ENCODE measurements at regions not wholly inside any gene's neighbourhood (a gene's known extent, or its start where the extent isn't known, plus 50 kb on each side); places are given as distances from the start of the nearest gene placed in this dataset.

DNA sequence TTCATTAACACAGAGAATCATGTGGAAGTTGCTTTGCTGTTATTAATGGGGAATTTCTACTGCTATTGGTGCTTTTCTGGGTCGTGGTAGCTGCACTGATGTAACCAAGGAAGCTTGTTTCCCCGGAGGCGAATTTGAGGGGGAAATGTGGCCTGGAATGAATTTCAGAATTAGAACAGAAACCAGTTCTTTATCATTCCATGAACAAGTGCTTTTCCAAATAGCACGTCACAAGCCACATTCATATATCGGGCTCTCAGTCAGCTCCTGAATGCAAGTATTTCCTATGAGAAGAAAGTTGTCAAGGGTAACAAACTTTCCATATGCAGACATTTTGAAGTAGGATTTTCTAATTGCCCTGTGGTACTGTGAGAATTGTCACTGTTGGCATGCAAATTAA lies 1353.2 kb downstream of the AACS start:
- H3K4me1 ChIP-seq: no peaks in the 10 kb centered on the region
- no peak for DNase-seq
- WGBS, 5 donors: 75 to 89% (median 80%) methylated on average over 5 of the region's 5 CpGs
- no peaks in the 10 kb centered on the region for H3K9me3 ChIP-seq
- H3K36me3 ChIP-seq: no peaks in the 10 kb centered on the region
- no peak overlapping the region for H3K4me3 ChIP-seq
- intact Hi-C loops (cut with DNase I; ENCODE audit: low total_unique reads): no loop called here
- no peaks in the 10 kb centered on the region for H3K27me3 ChIP-seq (replicated peaks in 1 of 7)
- H3K27ac ChIP-seq: no peak overlapping the region
- TF ChIP-seq, protein P1, sequence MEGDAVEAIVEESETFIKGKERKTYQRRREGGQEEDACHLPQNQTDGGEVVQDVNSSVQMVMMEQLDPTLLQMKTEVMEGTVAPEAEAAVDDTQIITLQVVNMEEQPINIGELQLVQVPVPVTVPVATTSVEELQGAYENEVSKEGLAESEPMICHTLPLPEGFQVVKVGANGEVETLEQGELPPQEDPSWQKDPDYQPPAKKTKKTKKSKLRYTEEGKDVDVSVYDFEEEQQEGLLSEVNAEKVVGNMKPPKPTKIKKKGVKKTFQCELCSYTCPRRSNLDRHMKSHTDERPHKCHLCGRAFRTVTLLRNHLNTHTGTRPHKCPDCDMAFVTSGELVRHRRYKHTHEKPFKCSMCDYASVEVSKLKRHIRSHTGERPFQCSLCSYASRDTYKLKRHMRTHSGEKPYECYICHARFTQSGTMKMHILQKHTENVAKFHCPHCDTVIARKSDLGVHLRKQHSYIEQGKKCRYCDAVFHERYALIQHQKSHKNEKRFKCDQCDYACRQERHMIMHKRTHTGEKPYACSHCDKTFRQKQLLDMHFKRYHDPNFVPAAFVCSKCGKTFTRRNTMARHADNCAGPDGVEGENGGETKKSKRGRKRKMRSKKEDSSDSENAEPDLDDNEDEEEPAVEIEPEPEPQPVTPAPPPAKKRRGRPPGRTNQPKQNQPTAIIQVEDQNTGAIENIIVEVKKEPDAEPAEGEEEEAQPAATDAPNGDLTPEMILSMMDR (IDR thresholded peaks at IDR 0.05 in 8 of 11, conservative IDR thresholded peaks at IDR 0.05 in 3 of 11): no peak
- TF ChIP-seq POLR2A (IDR thresholded peaks at IDR 0.05): no peak
- TF ChIP-seq POLR2AphosphoS5 (IDR thresholded peaks at IDR 0.05): no peak

DNA sequence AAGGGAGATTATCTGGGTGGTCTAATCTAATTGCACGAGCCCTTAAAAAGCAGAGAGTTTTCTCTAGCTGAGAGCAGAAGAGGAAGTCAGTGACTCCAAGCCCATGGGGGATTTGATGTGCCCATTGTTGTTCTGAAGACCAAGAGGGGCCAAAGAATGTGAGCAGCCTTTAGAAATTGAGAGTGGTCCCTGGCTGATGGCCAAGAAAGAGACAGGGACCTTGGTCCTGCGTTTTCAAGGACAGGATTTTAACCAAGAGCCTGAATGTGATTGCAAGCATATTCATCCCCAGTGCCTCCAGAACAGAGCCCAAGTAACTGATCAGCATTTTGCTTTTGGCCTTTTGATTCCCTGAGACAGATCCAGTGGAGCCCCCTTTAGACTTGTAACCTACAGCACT lies 1353.9 kb downstream of the AACS start:
- Histone ChIP-seq H3K4me3 (no peak overlapping the region), H3K4me1 (no peaks in the 10 kb centered on the region)
- TF ChIP-seq, protein P1 (IDR thresholded peaks at IDR 0.05 in 8 of 11, conservative IDR thresholded peaks at IDR 0.05 in 3 of 11): no peak
- TF ChIP-seq POLR2AphosphoS5 (IDR thresholded peaks at IDR 0.05): no peak
- TF ChIP-seq POLR2A (IDR thresholded peaks at IDR 0.05): no peak

DNA sequence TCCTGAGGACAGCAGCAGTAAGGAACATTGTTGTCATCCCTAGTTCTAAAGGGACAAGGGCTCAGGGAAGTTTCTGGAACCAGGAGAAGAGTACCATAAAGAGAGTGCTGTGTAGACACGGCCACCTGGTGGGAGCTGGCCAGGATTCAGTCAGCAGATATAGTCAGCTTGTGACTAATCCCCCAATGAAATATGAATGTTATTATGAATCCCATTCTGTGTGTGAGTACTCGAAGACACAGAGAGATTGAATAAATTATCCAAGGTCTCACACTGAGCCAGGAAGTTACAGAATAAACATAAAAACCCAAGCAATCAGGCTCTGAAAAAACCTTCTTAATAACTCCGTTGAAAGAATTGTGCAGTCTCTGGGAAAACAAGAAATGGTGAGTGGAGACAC lies 1359.5 kb downstream of the AACS start:
- WGBS, 5 donors: 65 to 76% (median 71%) methylated on average over 3 of the region's 3 CpGs
- Histone ChIP-seq H3K4me3 (no peak overlapping the region), H3K27ac (no peak overlapping the region), H3K36me3 (no peaks in the 10 kb centered on the region), H3K4me1 (no peaks in the 10 kb centered on the region), H3K9me3 (peaks cover 0 to 13% (median 3%) of the 10 kb centered on the region in 8 donors), H3K27me3 (replicated peaks in 1 of 7) (no peaks in the 10 kb centered on the region)
- TF ChIP-seq POLR2AphosphoS5 (IDR thresholded peaks at IDR 0.05): no peak
- no peak for TF ChIP-seq POLR2A (IDR thresholded peaks at IDR 0.05)
- TF ChIP-seq, protein P1 (IDR thresholded peaks at IDR 0.05 in 8 of 11, conservative IDR thresholded peaks at IDR 0.05 in 3 of 11): no peak
- DNase-seq: no peak
- intact Hi-C loops (cut with DNase I; ENCODE audit: low total_unique reads): no loop called here

More for the DNA sequence above, 1353.9 kb downstream of the AACS start:
- no peak overlapping the region for H3K27ac ChIP-seq
- WGBS, 5 donors: 44 to 55% (median 51%) methylated on average over 2 of the region's 2 CpGs
- no peak for DNase-seq
- no peaks in the 10 kb centered on the region for H3K27me3 ChIP-seq (replicated peaks in 1 of 7)
- no peaks in the 10 kb centered on the region for H3K36me3 ChIP-seq
- intact Hi-C loops (cut with DNase I; ENCODE audit: low total_unique reads): no loop called here
- no peaks in the 10 kb centered on the region for H3K9me3 ChIP-seq

DNA sequence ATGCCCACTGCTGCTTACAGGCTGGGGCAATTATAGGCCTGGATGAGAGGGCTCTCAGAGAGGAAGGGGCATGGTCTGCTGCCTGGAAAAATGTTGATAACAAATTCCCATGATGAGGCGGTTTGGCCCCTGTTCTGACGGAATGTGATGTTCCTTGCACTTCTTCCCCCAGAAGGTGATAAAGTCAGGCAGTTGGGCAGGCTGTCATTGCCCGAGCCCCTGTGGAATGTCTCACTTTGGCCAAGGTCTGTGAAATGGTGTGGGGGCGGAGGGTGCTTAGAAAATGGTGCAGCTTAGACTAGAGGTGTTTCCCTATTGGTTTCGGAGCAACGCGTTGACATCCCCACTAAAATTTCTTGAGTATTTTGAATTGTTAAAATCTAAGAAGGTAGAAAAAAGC lies 1360.0 kb downstream of the AACS start:
- DNase-seq: no peak
- TF ChIP-seq, protein P1 (IDR thresholded peaks at IDR 0.05 in 8 of 11, conservative IDR thresholded peaks at IDR 0.05 in 3 of 11): no peak
- Histone ChIP-seq H3K4me1 (no peaks in the 10 kb centered on the region), H3K4me3 (no peak overlapping the region), H3K27ac (no peak overlapping the region), H3K27me3 (replicated peaks in 1 of 7) (no peaks in the 10 kb centered on the region), H3K9me3 (peaks cover 0 to 15% (median 5%) of the 10 kb centered on the region in 8 donors), H3K36me3 (no peaks in the 10 kb centered on the region)
- WGBS, 5 donors: 66 to 80% (median 75%) methylated on average over 7 of the region's 7 CpGs
- intact Hi-C loops (cut with DNase I; ENCODE audit: low total_unique reads): no loop called here
